H1 (cell line): ENCODE measurements at regions not wholly inside any gene's neighbourhood (a gene's known extent, or its start where the extent isn't known, plus 50 kb on each side); places are given as distances from the start of the nearest gene placed in this dataset.

Source experiments
- CHD2 ChIP-seq: IDR thresholded peaks from 2 replicates; pipeline ENCODE4 v1.6.1; 2012; ENCODE audit warnings: low read length, improper control_type of control experiment
- EZH2 ChIP-seq: fragments of 200-600 bp; sonication (generic); IDR thresholded peaks from 2 replicates; pipeline ENCODE4 v1.7.1; 2012; ENCODE audit warnings: low read depth, mild to moderate bottlenecking, moderate library complexity, low read length, inconsistent platforms; ENCODE audit not compliant: severe bottlenecking
- KDM1A ChIP-seq: fragments of 200-600, 300-600 bp; sonication (generic); IDR thresholded peaks from 2 replicates; pipeline ENCODE4 v1.7.1; 2016; ENCODE audit warnings: mild to moderate bottlenecking, low read length, borderline replicate concordance
- POLR2A ChIP-seq, 2 experiments: IDR thresholded peaks; 1 replicate in 1 of 2; 2 replicates in 1 of 2; pipeline ENCODE4 v1.6.1; 2011; ENCODE audit warnings: low read depth in 2 of 2, low read length in 2 of 2, mild to moderate bottlenecking in 2 of 2; ENCODE audit errors: control extremely low read depth in 1 of 2
- POU5F1 ChIP-seq: IDR thresholded peaks from 2 replicates; pipeline ENCODE4 v1.6.1; 2011; ENCODE audit warnings: low read depth, mild to moderate bottlenecking, low read length, moderate library complexity
- RAD21 ChIP-seq, 2 experiments: IDR thresholded peaks in 1 of 2; conservative IDR thresholded peaks in 1 of 2; 2 replicates each; pipeline ENCODE4 v1.6.1; 2011; ENCODE audit warnings: low read depth in 2 of 2, low read length in 2 of 2, improper control_type of control experiment in 1 of 2, inconsistent platforms in 1 of 2, mild to moderate bottlenecking in 1 of 2, moderate library complexity in 1 of 2
- TEAD4 ChIP-seq: IDR thresholded peaks from 2 replicates; pipeline ENCODE4 v1.6.1; 2012; ENCODE audit warnings: low read depth, low read length, inconsistent platforms, mixed read lengths
- YY1 ChIP-seq: IDR thresholded peaks from 2 replicates; pipeline ENCODE4 v1.6.1; 2011; ENCODE audit warnings: low read depth, mild to moderate bottlenecking, low read length
- TF ChIP-seq, protein P1 (sequence below): fragments of 300-600 bp; sonication (generic); IDR thresholded peaks from 2 replicates; pipeline ENCODE4 v1.7.1; 2012; ENCODE audit warnings: low read length, moderate library complexity, mild to moderate bottlenecking, inconsistent platforms; ENCODE audit not compliant: insufficient replicate concordance
- TF ChIP-seq, protein P2 (sequence below): IDR thresholded peaks from 2 replicates; pipeline ENCODE4 v1.6.1; 2012; ENCODE audit warnings: inconsistent platforms

DNA sequence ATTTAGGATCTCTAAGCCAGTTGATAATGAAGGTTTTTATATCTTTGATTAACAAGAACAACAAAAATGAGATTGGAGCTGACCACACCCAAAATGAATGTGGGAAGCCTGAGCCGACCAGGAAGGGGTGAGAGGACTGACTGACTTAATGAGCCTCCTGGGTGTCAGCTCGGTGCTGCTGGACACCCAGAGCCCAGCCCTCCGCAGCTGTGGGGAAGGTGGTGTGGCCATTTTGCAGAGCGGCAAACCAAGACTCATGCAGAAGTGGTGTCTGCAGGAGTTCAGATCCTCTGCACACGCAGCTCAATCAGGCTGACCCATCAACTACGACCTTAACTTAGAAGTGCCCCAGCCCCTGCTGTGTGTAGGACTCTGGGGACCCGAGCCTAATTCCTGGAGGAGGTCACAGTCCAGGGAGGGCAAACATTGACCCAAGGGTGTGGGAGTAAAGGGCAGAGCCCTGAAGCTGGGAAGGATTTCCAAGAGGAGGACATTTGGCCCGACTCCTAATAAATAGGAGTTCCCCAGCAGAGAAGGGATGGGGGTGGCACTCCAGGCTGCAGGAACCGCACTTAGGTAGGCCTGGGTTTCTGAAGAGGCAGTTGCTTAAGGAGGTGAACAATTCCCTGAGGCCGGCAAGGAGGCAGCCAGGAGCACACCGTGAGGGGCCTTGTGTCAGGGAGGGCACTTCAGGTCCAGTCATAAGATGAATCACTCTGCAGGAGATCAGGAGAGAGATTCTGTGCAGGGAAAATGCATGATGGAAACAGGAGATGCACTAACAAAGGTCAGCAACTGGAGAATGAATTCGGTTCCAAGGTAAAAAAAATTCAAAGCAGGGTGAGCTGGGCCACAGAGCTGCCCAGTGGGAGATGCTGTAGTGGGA is 197.1 kb upstream of the TPM1 start (continued):
- TF ChIP-seq, protein P1, sequence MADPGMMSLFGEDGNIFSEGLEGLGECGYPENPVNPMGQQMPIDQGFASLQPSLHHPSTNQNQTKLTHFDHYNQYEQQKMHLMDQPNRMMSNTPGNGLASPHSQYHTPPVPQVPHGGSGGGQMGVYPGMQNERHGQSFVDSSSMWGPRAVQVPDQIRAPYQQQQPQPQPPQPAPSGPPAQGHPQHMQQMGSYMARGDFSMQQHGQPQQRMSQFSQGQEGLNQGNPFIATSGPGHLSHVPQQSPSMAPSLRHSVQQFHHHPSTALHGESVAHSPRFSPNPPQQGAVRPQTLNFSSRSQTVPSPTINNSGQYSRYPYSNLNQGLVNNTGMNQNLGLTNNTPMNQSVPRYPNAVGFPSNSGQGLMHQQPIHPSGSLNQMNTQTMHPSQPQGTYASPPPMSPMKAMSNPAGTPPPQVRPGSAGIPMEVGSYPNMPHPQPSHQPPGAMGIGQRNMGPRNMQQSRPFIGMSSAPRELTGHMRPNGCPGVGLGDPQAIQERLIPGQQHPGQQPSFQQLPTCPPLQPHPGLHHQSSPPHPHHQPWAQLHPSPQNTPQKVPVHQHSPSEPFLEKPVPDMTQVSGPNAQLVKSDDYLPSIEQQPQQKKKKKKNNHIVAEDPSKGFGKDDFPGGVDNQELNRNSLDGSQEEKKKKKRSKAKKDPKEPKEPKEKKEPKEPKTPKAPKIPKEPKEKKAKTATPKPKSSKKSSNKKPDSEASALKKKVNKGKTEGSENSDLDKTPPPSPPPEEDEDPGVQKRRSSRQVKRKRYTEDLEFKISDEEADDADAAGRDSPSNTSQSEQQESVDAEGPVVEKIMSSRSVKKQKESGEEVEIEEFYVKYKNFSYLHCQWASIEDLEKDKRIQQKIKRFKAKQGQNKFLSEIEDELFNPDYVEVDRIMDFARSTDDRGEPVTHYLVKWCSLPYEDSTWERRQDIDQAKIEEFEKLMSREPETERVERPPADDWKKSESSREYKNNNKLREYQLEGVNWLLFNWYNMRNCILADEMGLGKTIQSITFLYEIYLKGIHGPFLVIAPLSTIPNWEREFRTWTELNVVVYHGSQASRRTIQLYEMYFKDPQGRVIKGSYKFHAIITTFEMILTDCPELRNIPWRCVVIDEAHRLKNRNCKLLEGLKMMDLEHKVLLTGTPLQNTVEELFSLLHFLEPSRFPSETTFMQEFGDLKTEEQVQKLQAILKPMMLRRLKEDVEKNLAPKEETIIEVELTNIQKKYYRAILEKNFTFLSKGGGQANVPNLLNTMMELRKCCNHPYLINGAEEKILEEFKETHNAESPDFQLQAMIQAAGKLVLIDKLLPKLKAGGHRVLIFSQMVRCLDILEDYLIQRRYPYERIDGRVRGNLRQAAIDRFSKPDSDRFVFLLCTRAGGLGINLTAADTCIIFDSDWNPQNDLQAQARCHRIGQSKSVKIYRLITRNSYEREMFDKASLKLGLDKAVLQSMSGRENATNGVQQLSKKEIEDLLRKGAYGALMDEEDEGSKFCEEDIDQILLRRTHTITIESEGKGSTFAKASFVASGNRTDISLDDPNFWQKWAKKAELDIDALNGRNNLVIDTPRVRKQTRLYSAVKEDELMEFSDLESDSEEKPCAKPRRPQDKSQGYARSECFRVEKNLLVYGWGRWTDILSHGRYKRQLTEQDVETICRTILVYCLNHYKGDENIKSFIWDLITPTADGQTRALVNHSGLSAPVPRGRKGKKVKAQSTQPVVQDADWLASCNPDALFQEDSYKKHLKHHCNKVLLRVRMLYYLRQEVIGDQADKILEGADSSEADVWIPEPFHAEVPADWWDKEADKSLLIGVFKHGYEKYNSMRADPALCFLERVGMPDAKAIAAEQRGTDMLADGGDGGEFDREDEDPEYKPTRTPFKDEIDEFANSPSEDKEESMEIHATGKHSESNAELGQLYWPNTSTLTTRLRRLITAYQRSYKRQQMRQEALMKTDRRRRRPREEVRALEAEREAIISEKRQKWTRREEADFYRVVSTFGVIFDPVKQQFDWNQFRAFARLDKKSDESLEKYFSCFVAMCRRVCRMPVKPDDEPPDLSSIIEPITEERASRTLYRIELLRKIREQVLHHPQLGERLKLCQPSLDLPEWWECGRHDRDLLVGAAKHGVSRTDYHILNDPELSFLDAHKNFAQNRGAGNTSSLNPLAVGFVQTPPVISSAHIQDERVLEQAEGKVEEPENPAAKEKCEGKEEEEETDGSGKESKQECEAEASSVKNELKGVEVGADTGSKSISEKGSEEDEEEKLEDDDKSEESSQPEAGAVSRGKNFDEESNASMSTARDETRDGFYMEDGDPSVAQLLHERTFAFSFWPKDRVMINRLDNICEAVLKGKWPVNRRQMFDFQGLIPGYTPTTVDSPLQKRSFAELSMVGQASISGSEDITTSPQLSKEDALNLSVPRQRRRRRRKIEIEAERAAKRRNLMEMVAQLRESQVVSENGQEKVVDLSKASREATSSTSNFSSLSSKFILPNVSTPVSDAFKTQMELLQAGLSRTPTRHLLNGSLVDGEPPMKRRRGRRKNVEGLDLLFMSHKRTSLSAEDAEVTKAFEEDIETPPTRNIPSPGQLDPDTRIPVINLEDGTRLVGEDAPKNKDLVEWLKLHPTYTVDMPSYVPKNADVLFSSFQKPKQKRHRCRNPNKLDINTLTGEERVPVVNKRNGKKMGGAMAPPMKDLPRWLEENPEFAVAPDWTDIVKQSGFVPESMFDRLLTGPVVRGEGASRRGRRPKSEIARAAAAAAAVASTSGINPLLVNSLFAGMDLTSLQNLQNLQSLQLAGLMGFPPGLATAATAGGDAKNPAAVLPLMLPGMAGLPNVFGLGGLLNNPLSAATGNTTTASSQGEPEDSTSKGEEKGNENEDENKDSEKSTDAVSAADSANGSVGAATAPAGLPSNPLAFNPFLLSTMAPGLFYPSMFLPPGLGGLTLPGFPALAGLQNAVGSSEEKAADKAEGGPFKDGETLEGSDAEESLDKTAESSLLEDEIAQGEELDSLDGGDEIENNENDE, result no peak
- TF ChIP-seq EZH2 (no peak), KDM1A (no peak), POLR2A (IDR thresholded peaks at IDR 0.05; ENCODE audit: control extremely low read depth in 1 of 2, low read depth in 2 of 2, low read length in 2 of 2) (no peak), POU5F1 (no peak), RAD21 (IDR thresholded peaks at IDR 0.05 in 1 of 2, conservative IDR thresholded peaks at IDR 0.05 in 1 of 2; ENCODE audit: low read depth in 2 of 2, low read length in 2 of 2) (no peak), TEAD4 (no peak), CHD2 (no peak), YY1 (no peak)
- TF ChIP-seq, protein P2, sequence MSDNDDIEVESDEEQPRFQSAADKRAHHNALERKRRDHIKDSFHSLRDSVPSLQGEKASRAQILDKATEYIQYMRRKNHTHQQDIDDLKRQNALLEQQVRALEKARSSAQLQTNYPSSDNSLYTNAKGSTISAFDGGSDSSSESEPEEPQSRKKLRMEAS, result no peak
